Islet of Langerhans (tissue), 1 donor: ENCODE measurements at regions not wholly inside any gene's neighbourhood (a gene's known extent, or its start where the extent isn't known, plus 50 kb on each side); places are given as distances from the start of the nearest gene placed in this dataset.
"Not testable (repeated sequence)": the region's sequence is repeated elsewhere in the genome, so short reads cannot be mapped to it uniquely, and the experiment has no call there.

ENCODE experiments used
- FAIRE-seq: peaks from one replicate; lab custom pipeline; 2011; peaks lifted over from hg19 to GRCh38; lab: Jason Lieb, UNC

- no peak for FAIRE-seq
These were observed 471.2 kb downstream of the MFSD1 start for GRCh38 chr3:159273070-159273469.

GRCh38 chr3:159273608-159274007 lies 471.8 kb downstream of the MFSD1 start:
- FAIRE-seq, result no peak

GRCh38 chr3:159275741-159276140 lies 473.9 kb downstream of the MFSD1 start:
- no peak for FAIRE-seq

GRCh38 chr3:159277814-159278213 lies 476.0 kb downstream of the MFSD1 start:
- FAIRE-seq, result no peak

- FAIRE-seq, result no peak
These were observed 478.7 kb downstream of the MFSD1 start for GRCh38 chr3:159280386-159281191.

- no peak for FAIRE-seq
These were observed 491.6 kb downstream of the MFSD1 start for GRCh38 chr3:159293493-159293892.

- FAIRE-seq, result no peak
These were observed 500.1 kb downstream of the MFSD1 start for GRCh38 chr3:159301961-159302360.

- FAIRE-seq, result no peak
These were observed 503.2 kb downstream of the MFSD1 start for GRCh38 chr3:159305017-159305416.

GRCh38 chr3:159316706-159317105 lies 514.9 kb downstream of the MFSD1 start:
- not testable (repeated sequence) for FAIRE-seq

- no peak for FAIRE-seq
These were observed 517.3 kb downstream of the MFSD1 start for GRCh38 chr3:159319156-159319555.

GRCh38 chr3:159322322-159322939 lies 520.6 kb downstream of the MFSD1 start:
- no peak for FAIRE-seq

GRCh38 chr3:159323848-159324247 lies 522.0 kb downstream of the MFSD1 start:
- FAIRE-seq, result no peak

- no peak for FAIRE-seq
These were observed 525.1 kb downstream of the MFSD1 start for GRCh38 chr3:159326998-159327397.

GRCh38 chr3:159332535-159333099 lies 530.8 kb downstream of the MFSD1 start:
- FAIRE-seq, result no peak

- FAIRE-seq, result no peak
These were observed 537.3 kb downstream of the MFSD1 start for GRCh38 chr3:159339131-159339530.

- no peak for FAIRE-seq
These were observed 539.1 kb downstream of the MFSD1 start for GRCh38 chr3:159340877-159341500.

- no peak for FAIRE-seq
These were observed 544.5 kb downstream of the MFSD1 start for GRCh38 chr3:159346271-159346903.

GRCh38 chr3:159348431-159348830 lies 546.6 kb downstream of the MFSD1 start:
- FAIRE-seq, result no peak

- FAIRE-seq, result no peak
These were observed 554.8 kb downstream of the MFSD1 start for GRCh38 chr3:159356606-159357005.

- no peak for FAIRE-seq
These were observed 562.7 kb downstream of the MFSD1 start for GRCh38 chr3:159364511-159364910.

GRCh38 chr3:159366476-159366875 lies 564.6 kb downstream of the MFSD1 start:
- no peak for FAIRE-seq

- FAIRE-seq, result no peak
These were observed 570.1 kb downstream of the MFSD1 start for GRCh38 chr3:159371961-159372360.
